HG03095 (cell line): ENCODE measurements at regions not wholly inside any gene's neighbourhood (a gene's known extent, or its start where the extent isn't known, plus 50 kb on each side); places are given as distances from the start of the nearest gene placed in this dataset.
A peak's percentile ranks its signal among the peaks of the same experiment; 100 is the strongest.

Experiments used
- ATAC-seq: cut with Tn5 transposase; IDR thresholded peaks from one replicate; pipeline ENCODE4 v1.9.1; 2021; ENCODE audit warnings: moderate library complexity; ENCODE audit not compliant: unreplicated experiment

DNA sequence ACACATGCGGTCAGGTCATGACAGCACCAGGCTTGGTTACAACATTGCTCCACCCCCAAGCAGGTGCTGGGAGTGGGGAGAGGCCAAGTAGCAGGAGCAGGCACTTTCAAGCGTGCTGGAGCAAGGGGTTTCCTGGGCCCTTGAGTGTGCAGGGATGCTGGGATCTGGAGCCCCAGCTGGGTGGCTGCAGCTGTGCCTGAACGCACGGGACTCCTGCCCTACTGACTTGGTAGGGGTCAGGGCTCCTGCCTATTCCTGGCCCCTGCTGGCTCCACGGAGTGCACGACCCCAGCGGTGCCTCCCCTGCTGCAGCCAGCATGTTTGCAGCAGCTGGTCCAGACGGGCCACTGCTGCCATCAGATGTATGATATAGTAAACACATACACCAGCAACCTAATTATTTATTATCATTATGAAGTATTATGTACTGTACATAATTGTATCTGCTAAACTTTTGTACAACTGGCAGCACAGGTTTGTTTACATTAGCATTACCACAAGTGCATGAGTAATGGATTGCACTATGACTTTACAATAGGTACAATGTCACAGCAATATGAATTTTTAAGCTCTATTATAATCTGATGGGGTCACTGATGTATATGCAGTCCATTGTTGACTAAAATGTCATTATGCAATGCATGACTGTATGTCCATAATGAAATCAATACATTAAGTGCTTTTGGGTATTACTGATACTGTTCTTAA is 620.6 kb downstream of the RAPGEF2 start:
- no peak for ATAC-seq

DNA sequence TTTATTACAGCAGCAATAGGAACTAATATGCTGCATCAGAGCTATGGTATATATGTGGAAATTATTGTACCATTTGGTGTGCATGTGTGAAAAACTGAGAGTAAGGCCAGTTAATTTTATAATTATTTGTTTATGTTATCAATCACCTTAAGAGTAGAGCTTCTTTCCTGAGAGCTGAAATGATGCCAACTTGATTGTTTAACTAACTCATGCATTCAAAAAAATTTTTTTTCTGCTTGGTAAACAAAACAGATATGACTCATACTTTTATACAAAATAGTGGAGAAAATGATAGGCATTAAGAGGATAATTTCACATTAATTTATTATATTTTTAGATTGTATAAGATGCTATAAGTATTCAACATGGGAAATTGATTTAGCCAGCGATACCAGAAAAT is 622.7 kb downstream of the RAPGEF2 start:
- ATAC-seq: no peak

DNA sequence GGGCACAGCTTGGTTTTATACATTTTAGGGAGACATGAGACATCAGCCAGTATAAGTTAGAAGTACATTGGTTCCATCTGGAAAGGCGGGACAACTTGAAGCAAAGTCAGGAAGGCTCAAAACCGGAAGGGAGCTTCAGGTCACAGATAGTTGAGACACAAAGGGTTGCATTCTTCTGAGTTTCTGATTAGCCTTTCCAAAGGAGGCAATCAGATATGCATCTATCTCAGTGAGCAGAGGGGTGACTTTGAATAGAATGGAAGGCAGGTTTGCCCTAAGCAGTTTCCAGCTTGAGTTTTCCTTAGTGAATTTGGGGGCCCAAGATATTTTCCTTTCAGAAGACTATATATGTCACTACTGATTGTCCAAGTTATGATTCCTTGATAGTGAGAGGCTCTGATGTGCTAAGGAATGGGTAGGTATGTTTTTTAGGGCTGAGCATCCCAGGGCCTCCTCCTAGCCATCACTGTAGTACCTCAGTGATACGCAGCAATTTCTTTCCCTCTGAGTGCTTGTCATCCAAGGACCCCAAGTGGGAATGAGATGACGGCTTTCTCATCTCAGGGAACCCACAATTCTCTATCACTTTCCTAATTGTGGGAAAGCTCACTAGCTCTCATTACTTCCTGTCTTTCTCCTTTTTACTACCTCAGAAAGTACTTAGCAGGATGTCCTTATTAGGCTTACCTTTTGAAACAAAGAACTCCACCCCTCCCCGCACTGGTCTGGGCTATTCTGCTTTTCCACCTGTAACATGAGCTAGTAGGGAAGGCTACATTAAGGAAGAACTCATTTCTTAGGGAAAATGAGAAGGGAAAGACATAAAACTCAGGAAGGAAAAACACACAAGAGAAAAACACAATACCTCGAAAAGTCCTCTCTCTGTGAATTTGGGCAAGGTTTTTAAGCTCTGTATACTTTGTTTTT is 632.7 kb downstream of the RAPGEF2 start:
- no peak for ATAC-seq

DNA sequence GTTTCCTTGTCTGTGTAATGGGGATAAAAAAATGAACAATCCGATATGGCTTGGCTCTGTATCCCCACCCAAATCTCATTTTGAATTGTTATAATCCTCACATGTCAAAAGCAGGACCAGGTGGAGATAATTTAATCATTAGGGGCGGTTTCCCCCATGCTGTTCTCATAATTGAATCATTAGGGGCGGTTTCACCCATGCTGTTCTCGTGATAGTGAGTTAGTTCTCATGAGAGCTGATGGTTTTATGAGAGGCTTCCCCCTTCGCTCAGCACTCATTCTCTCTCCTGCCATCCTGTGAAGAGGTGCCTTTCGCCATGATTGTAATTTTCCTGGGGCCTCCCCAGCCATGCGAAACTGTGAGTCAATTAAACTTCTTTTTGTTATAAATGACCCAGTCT is 633.5 kb downstream of the RAPGEF2 start:
- ATAC-seq: no peak

DNA sequence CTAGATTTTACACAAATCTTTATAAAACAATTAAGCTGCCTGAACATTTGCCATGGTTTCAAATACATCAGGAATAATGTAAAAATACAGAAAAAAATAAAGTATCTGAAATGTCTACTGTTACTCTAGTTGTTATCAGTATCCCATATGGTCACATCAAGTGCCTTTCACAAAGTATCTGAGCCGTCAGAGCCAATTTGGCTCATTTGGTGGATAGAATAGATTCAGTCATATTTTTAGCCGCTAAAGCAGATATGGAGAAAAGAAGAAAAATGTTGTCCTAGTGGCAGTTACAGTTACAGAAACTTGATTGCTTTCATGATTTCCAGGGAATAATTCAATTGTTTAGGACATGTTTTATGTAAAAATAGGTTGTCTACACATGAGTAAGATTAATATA is 641.1 kb downstream of the RAPGEF2 start:
- no peak for ATAC-seq

DNA sequence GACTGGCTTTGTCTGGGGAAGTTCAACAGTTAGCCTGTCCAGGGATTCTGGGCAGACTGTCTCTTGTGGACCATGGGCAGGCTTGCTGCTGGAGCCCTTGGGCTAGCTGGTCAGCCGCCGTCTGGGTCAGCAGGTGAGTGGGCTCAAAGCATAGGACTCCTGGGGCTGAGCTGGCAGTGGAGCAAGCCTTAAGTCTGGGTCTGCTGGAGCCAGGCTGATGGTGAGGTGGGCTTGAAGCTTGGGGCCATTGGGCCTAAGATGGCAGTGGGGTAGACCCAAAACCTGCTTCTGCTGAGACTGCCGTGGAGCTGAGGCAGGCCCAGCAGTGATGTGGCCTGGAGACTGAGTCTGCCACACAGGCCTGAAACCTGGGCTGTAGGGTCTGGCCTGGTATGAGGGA is 645.1 kb downstream of the RAPGEF2 start:
- no peak for ATAC-seq

DNA sequence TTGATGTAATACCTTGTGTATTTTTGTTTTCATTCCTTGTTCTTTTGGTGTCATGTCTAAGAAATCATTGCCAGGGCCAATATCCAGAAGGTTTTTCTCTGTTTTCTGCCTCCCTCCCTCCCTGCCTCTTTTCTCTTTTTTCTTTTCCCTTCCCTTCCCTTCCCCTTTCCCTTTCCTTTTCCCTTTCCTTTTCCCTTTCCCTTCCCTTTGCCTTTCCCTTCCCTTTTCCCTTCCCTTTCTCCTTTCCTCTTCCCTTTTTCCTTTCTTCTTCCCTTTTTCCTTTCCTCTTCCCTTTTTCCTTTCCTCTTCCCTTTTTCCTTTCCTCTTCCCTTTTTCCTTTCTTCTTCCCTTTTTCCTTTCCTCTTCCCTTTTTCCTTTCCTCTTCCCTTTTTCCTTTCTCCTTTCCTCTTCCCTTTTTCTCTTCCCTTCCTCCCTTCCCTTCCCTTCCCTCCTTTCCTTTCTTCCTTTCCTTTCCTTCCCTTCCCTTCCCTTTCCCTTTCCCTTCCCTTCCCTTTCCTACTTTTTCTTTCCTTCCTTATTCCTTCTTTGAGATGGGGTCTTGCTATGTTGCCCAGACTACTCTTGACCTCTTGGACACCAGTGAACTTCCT is 646.1 kb downstream of the RAPGEF2 start:
- no peak for ATAC-seq

DNA sequence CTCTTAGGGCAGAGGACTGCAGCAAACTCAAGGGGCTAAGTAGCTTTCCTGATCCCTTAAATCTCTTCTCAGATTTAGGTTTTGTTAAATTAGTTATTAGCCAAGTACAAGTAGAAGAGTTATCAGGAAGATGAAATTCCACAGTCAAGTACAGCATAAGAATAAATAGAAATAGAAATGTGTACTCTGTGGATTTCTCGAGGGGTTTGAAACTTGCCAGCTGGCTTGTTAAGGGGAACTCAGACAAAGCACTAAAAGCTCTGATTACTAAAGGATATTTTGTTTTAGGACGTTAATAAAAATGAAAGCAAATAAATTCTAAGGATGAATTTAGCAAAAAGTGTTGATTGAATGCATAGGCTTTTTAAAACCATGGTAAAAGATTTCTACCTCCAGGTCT is 654.6 kb downstream of the RAPGEF2 start:
- no peak for ATAC-seq

DNA sequence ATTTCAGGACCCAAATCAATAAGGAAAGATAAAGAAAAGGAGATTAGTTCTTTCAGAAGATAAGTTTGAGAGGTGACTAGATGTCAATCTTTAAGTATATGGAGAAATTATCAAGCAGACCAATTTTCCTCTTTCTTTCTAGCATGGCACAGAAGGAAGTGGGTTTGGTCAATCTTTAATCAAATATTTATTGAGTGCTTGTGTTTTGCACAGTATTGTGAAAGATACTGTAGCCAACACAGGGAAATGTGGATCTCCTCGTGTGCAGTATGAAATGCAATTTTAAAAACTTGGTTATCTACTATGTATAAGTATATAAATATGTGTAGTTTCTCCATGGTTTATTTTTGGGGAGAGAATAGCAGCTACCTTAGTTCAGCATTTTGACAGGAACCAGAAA is 655.2 kb downstream of the RAPGEF2 start:
- no peak for ATAC-seq

DNA sequence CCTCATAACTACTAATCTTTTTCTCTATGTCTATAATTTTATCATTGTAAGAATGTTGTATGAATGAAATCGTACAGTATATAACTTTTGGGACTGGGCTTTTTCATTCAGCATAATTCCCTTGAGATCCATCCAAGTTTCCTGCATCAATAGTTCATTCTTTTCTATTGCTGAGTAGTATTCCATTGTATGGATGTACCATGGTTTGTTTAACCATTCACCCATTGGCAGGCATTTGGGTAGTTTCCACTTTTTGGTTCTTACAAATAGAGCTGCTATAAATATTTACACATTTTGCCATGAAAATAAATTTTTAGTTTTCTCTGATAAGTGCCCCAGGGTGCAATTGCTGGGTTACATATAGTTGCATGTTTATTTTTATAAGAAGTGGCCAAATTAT is 659.8 kb downstream of the RAPGEF2 start:
- ATAC-seq: no peak

DNA sequence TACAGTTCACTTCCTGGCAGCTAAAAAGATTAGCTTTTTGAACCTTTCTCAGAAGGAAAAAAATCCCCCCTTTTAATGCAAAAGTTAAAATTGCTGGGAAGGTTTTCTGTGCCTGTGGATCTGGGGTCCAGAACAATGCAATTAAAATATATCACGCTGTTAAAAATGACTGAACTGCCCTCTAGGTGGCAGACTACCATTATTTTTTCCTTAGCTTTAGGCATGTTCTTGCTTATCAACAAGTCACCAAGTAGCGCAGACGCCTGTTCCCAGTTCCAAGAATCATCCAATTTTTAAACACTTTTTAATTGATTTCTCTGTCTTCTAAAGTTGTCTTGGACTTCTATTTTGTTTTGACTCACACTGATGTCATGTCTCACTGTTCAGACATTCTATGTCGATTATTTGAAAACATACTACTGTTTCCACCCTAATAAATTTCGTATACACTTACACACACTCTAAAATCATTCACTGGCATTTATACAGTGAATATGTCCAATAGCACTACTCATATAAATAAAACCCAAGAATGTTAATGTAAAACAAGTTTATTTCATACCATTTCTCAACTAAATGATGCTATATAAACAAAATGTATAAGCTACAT is 661.6 kb downstream of the RAPGEF2 start:
- peak; percentile 87 for ATAC-seq

DNA sequence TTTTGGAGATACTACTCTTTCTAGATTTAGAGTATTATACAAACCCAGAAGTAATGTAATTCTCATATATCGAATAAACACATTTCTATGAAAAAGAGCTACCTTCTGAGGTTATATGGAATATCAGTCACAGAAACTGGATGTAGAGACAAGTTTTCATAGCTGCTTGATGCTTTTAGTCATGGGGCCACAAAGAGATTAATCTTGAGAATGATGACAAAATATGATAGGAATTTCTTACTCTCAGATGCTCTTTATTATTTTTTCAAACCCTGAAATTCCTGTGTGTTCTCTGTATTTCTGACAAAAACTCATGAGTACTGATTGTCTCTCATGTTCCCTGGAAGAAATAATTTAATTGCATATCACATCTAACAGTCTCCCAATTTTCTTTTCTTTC is 662.5 kb downstream of the RAPGEF2 start:
- no peak for ATAC-seq

DNA sequence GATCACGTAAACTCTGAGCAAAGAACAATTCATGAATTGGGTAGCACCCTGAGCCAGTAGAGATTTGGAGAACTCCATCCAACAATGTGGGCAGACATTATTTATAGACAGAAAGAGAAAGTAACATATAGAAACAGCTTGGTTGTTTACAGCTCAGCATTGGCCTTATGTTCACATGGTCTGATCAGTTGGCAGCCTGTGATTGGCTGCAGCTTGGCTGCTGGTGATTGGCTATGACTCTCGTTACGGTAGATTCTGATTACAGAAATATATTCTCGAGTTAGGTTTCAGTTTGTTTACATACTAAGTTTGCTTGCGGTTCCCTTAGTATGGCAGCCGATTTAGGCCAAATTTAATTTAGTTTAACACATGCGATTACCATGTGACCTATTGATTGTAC is 663.4 kb downstream of the RAPGEF2 start:
- no peak for ATAC-seq

DNA sequence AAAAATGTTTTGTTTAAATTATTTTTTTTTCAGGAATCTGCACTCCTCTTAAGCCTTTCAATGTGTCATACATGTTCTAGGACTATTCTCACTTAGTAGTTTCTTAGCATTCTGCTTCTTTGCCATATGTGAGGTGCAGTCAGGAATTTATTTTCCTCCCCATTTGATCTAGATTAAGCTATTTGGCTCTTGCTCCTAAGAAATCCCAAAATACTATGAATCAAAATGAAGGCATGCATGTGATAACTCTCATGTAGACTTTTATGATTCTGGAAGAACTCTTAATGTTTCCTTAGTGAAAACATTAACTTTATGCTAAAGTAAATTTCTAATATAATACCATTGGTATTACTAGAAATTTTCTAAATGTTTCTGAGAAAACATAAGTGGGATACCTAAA is 664.5 kb downstream of the RAPGEF2 start:
- ATAC-seq: no peak

DNA sequence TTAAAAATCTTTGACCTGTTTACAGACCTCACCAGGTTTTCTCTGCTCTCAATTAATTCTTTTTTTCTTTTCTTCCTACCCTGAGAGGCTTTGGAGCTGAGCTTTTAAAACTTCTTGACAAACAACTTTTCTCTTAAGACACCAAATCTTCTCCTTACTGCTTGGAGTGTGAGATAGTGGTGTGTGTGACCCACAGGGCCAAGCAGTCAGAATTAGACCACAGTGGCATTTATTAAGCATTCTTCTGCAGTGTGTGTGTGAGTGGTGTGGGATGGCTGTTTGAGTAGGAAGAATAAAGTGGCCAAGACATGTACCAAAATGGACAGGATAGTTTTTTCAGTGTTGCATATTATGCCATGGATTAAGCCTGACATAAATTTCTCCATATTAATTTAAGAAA is 665.1 kb downstream of the RAPGEF2 start:
- ATAC-seq: no peak

DNA sequence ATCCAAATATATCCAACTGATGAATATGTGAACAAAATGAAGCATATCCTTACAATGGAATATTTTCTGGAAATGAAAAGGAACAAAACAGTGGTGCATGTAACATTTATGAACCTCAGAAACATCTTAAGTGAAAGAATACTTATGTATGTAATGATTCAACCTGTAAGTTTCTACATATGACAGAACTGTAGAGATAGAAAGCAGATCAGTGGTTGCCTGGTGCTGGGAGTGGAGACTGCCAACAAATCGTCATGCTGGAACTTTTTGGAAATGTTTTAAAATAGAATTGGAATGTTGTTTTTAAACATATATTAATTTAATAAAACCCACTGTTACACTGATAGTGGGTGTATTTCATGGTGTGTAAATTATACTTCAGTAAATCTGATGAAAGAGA is 667.5 kb downstream of the RAPGEF2 start:
- no peak for ATAC-seq

DNA sequence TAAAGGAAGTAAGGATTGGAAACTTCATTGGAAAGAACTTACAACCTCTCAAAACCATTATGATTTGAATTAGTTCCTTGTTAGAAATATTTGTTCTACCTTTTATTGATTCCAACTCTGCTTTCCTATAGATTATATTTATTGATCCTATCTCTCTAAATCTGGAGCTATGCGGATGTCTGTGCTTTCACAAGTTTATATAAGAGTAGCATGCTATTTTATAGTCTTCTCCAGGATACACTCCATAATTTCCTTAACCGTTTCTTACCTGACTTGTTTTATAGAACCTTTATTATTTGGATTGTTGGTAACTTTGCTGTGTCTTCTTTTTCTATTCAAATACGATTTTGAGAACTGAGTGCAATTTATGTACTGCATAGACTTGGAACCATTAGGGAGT is 668.1 kb downstream of the RAPGEF2 start:
- ATAC-seq: no peak

DNA sequence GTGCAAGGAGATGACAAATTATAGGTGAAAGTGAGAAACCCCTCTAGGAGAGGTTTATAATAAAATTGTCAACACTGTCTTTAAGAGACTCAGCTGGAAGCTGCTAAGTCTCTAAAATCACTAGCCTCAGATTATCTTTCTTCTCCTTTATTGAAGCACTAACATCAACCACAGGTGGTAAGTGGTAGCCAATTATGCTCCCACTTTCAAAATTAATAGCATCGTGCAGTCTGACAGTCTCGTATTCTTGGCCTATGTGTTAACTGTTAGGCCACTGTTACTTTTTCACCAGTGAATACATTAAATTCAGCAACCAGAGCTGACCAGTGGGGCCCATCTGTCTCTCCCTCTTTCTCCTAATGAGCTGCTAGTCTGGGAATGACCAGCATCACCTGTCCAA is 674.1 kb downstream of the RAPGEF2 start:
- ATAC-seq: no peak

DNA sequence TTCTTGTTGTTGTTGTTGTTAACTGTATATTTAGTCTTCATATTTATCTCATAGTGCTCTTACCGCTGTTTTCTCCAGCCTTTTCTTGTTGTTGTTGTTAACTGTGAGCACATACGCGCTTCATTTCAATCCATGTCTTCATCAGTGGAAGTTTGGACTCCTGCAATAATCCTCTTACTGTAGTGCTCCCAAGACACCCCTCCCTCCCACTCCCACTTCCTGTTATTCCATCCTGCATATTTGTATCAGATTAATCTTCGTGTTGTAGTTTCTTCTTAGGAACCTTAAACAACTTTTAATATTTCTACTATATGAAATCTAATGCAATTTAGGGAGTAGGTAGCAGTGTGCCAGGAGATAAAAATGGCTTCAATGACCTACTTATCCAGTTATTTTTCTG is 674.8 kb downstream of the RAPGEF2 start:
- ATAC-seq: no peak

DNA sequence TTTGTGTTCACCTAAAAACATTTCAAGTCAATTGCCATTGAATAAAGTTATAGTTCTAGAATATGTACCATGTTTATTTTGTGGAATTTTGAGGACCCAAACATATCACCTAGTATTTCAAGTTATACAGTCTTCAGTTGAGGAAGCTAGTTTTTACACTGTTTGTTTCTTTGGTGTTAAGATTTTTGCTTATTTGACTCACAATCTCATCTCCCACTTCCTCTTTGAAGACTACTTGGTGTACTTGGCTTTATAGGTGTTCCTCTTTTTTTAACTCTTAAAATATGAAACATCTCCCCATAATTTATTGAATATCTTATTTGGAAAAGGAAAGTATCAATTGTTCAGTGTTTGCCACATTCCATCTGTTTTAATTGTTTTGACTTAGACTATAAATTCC is 675.4 kb downstream of the RAPGEF2 start:
- ATAC-seq: no peak

DNA sequence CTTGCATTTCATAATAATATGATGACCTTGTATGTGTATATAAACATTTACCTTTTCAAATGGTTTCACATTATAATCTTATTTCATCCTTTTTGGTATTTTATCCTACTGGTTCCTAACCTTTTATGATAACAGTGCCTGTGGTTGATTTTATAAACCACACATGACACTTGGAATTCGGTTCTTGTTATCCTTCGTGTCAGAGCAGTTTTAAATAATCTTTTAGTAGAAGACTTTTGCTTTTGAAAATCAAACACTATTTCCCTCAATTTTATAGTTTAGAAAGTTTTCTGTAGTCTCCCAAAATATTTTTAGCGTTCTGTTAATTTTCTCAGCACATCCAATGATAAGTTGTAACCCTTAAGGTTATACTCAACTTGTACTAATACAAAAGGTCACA is 676.8 kb downstream of the RAPGEF2 start:
- no peak for ATAC-seq
